AG04450 (cell line): ENCODE measurements at regions not wholly inside any gene's neighbourhood (a gene's known extent, or its start where the extent isn't known, plus 50 kb on each side); places are given as distances from the start of the nearest gene placed in this dataset.

Experiments used
- CTCF ChIA-PET: fragments of 300-600, 350-600 bp; formaldehyde crosslinking; extraction: SDS; loops from one replicate; lab custom pipeline; 2022; ENCODE audit warnings: antibody characterized with exemption, inconsistent platforms; lab: Charles Lee
- POLR2A ChIA-PET: fragments of 350-600 bp; formaldehyde crosslinking; extraction: SDS; loops from one replicate; lab custom pipeline; 2021; ENCODE audit warnings: antibody characterized with exemption, inconsistent platforms; lab: Yijun Ruan, JAX
- DNase-seq: peaks from one replicate; pipeline ENCODE4 v3.0.0-alpha.2; 2011; ENCODE audit warnings: low read depth, low spot score
- H3K27ac ChIP-seq: one replicate; pipeline ENCODE4 v1.5.1; 2012; ENCODE audit warnings: low read depth, low read length, control low read depth
- H3K27me3 ChIP-seq: one replicate; pipeline ENCODE4 v1.6.0; 2012; ENCODE audit warnings: low read length; ENCODE audit not compliant: control insufficient read depth, insufficient read depth
- H3K4me3 ChIP-seq: 2 replicates; pipeline ENCODE4 v1.5.1; 2011; ENCODE audit warnings: mild to moderate bottlenecking, low read depth, low read length, control low read depth
- H3K9me3 ChIP-seq: 2 replicates; pipeline ENCODE4 v1.5.1; 2012; ENCODE audit warnings: low read length; ENCODE audit not compliant: control insufficient read depth, insufficient read depth
- CTCF ChIP-seq: IDR thresholded peaks from 2 replicates; pipeline ENCODE4 v1.5.1; 2011; ENCODE audit warnings: low read depth, low read length, control low read depth, inconsistent platforms

GRCh38 chr13:100815476-100816046 lies 141.0 kb upstream of the TMTC4 start:
- ChIA-PET POLR2A (no interaction called here), CTCF (interaction anchor here (1.1 kb wide), 1 partner anchor 243 kb away, joined by 3 read pairs; no protein-coding TSS in a partner anchor)
- Histone ChIP-seq H3K4me3 (no peak overlapping the region), H3K27ac (no peak overlapping the region), H3K9me3 (no peaks in the 10 kb centered on the region), H3K27me3 (no peaks in the 10 kb centered on the region)
- no peak for TF ChIP-seq CTCF
- DNase-seq = no peak

GRCh38 chr13:100812982-100813584 lies 138.5 kb upstream of the TMTC4 start:
- DNase-seq = no peak
- POLR2A ChIA-PET = no interaction called here
- Histone ChIP-seq H3K4me3 (no peak overlapping the region), H3K27ac (no peak overlapping the region), H3K9me3 (no peaks in the 10 kb centered on the region), H3K27me3 (no peaks in the 10 kb centered on the region)
- no peak for TF ChIP-seq CTCF
- CTCF ChIA-PET = no interaction called here

- TF ChIP-seq CTCF = no peak
- Histone ChIP-seq H3K27ac (no peak overlapping the region), H3K27me3 (no peaks in the 10 kb centered on the region), H3K4me3 (no peak overlapping the region), H3K9me3 (no peaks in the 10 kb centered on the region)
- CTCF ChIA-PET = no interaction called here
- POLR2A ChIA-PET = no interaction called here
- no peak for DNase-seq
Observed at GRCh38 chr13:100811928-100812327, 137.3 kb upstream of the TMTC4 start.

GRCh38 chr13:100811024-100811865 lies 136.7 kb upstream of the TMTC4 start:
- Histone ChIP-seq H3K9me3 (no peaks in the 10 kb centered on the region), H3K4me3 (no peak overlapping the region), H3K27ac (no peak overlapping the region), H3K27me3 (no peaks in the 10 kb centered on the region)
- TF ChIP-seq CTCF = no peak
- DNase-seq = no peak
- ChIA-PET CTCF (no interaction called here), POLR2A (no interaction called here)

- no peak overlapping the region for H3K27ac ChIP-seq
- ChIA-PET CTCF (no interaction called here), POLR2A (no interaction called here)
- H3K4me3 ChIP-seq = no peak overlapping the region
- no peaks in the 10 kb centered on the region for H3K27me3 ChIP-seq
- DNase-seq = no peak
- TF ChIP-seq CTCF = no peak
- H3K9me3 ChIP-seq = no peaks in the 10 kb centered on the region
Observed at GRCh38 chr13:100810481-100810880, 135.9 kb upstream of the TMTC4 start.
